ENCODE measurements at regions not wholly inside any gene's neighbourhood (a gene's known extent, or its start where the extent isn't known, plus 50 kb on each side); places are given as distances from the start of the nearest gene placed in this dataset.

- H3K36me3 Mint-ChIP-seq (ENCODE audit: low read depth) = no peaks in the 10 kb centered on the region
- H3K27ac Mint-ChIP-seq = no peak overlapping the region
- intact Hi-C loops (cut with micrococcal nuclease) = no loop called here
- no peaks in the 10 kb centered on the region for H3K4me1 Mint-ChIP-seq (ENCODE audit: low read depth)
- peaks cover 21% of the 10 kb centered on the region for H3K9me3 Mint-ChIP-seq
- no peak for DNase-seq (ENCODE audit: low spot score)
- H3K27me3 Mint-ChIP-seq (ENCODE audit: low read depth) = no peaks in the 10 kb centered on the region
- no peak overlapping the region for H3K4me3 Mint-ChIP-seq (ENCODE audit: low read depth)
Measured at GRCh38 chr3:25151281-25151902, 276.7 kb upstream of the RARB start.

GRCh38 chr3:25151903-25152295 lies 276.2 kb upstream of the RARB start:
- Mint-ChIP-seq H3K27me3 (ENCODE audit: low read depth) (no peaks in the 10 kb centered on the region), H3K9me3 (peaks cover 21% of the 10 kb centered on the region), H3K4me3 (ENCODE audit: low read depth) (no peak overlapping the region), H3K36me3 (ENCODE audit: low read depth) (no peaks in the 10 kb centered on the region), H3K27ac (no peak overlapping the region), H3K4me1 (ENCODE audit: low read depth) (no peaks in the 10 kb centered on the region)
- intact Hi-C loops (cut with micrococcal nuclease) = no loop called here
- DNase-seq (ENCODE audit: low spot score) = no peak

GRCh38 chr3:25153136-25153535 lies 274.9 kb upstream of the RARB start:
- no peaks in the 10 kb centered on the region for H3K4me1 Mint-ChIP-seq (ENCODE audit: low read depth)
- H3K4me3 Mint-ChIP-seq (ENCODE audit: low read depth) = no peak overlapping the region
- intact Hi-C loops (cut with micrococcal nuclease) = no loop called here
- no peaks in the 10 kb centered on the region for H3K36me3 Mint-ChIP-seq (ENCODE audit: low read depth)
- no peak for DNase-seq (ENCODE audit: low spot score)
- no peak overlapping the region for H3K27ac Mint-ChIP-seq
- H3K9me3 Mint-ChIP-seq = peaks cover 13% of the 10 kb centered on the region
- no peaks in the 10 kb centered on the region for H3K27me3 Mint-ChIP-seq (ENCODE audit: low read depth)

- H3K36me3 Mint-ChIP-seq (ENCODE audit: low read depth) = no peaks in the 10 kb centered on the region
- DNase-seq (ENCODE audit: low spot score) = no peak
- H3K9me3 Mint-ChIP-seq = peaks cover 8% of the 10 kb centered on the region
- intact Hi-C loops (cut with micrococcal nuclease) = no loop called here
- H3K27me3 Mint-ChIP-seq (ENCODE audit: low read depth) = no peaks in the 10 kb centered on the region
- H3K27ac Mint-ChIP-seq = no peak overlapping the region
- no peak overlapping the region for H3K4me3 Mint-ChIP-seq (ENCODE audit: low read depth)
- H3K4me1 Mint-ChIP-seq (ENCODE audit: low read depth) = no peaks in the 10 kb centered on the region
Measured at GRCh38 chr3:25153561-25153960, 274.5 kb upstream of the RARB start.

- Mint-ChIP-seq H3K9me3 (peaks cover 8% of the 10 kb centered on the region), H3K27me3 (ENCODE audit: low read depth) (no peaks in the 10 kb centered on the region), H3K4me1 (ENCODE audit: low read depth) (no peaks in the 10 kb centered on the region), H3K27ac (no peak overlapping the region), H3K36me3 (ENCODE audit: low read depth) (no peaks in the 10 kb centered on the region), H3K4me3 (ENCODE audit: low read depth) (no peak overlapping the region)
- no peak for DNase-seq (ENCODE audit: low spot score)
- intact Hi-C loops (cut with micrococcal nuclease) = no loop called here
Measured at GRCh38 chr3:25155652-25156471, 272.2 kb upstream of the RARB start.

- no peak for DNase-seq (ENCODE audit: low spot score)
- no peaks in the 10 kb centered on the region for H3K27me3 Mint-ChIP-seq (ENCODE audit: low read depth)
- no peak overlapping the region for H3K27ac Mint-ChIP-seq
- H3K9me3 Mint-ChIP-seq = peaks cover 12% of the 10 kb centered on the region
- no peaks in the 10 kb centered on the region for H3K4me1 Mint-ChIP-seq (ENCODE audit: low read depth)
- no peaks in the 10 kb centered on the region for H3K36me3 Mint-ChIP-seq (ENCODE audit: low read depth)
- no peak overlapping the region for H3K4me3 Mint-ChIP-seq (ENCODE audit: low read depth)
- intact Hi-C loops (cut with micrococcal nuclease) = no loop called here
Measured at GRCh38 chr3:25156626-25157025, 271.4 kb upstream of the RARB start.

- H3K27me3 Mint-ChIP-seq (ENCODE audit: low read depth) = no peaks in the 10 kb centered on the region
- H3K27ac Mint-ChIP-seq = no peak overlapping the region
- H3K4me1 Mint-ChIP-seq (ENCODE audit: low read depth) = no peaks in the 10 kb centered on the region
- intact Hi-C loops (cut with micrococcal nuclease) = no loop called here
- no peaks in the 10 kb centered on the region for H3K36me3 Mint-ChIP-seq (ENCODE audit: low read depth)
- no peak overlapping the region for H3K4me3 Mint-ChIP-seq (ENCODE audit: low read depth)
- H3K9me3 Mint-ChIP-seq = peaks cover 9% of the 10 kb centered on the region
- no peak for DNase-seq (ENCODE audit: low spot score)
Measured at GRCh38 chr3:25165306-25165705, 262.8 kb upstream of the RARB start.

GRCh38 chr3:25166016-25166415 lies 262.0 kb upstream of the RARB start:
- H3K4me3 Mint-ChIP-seq (ENCODE audit: low read depth) = no peak overlapping the region
- H3K36me3 Mint-ChIP-seq (ENCODE audit: low read depth) = no peaks in the 10 kb centered on the region
- intact Hi-C loops (cut with micrococcal nuclease) = no loop called here
- no peak overlapping the region for H3K27ac Mint-ChIP-seq
- H3K27me3 Mint-ChIP-seq (ENCODE audit: low read depth) = no peaks in the 10 kb centered on the region
- peaks cover 9% of the 10 kb centered on the region for H3K9me3 Mint-ChIP-seq
- H3K4me1 Mint-ChIP-seq (ENCODE audit: low read depth) = no peaks in the 10 kb centered on the region
- DNase-seq (ENCODE audit: low spot score) = no peak

- Mint-ChIP-seq H3K4me1 (ENCODE audit: low read depth) (no peaks in the 10 kb centered on the region), H3K9me3 (peaks cover 8% of the 10 kb centered on the region), H3K27ac (no peak overlapping the region), H3K4me3 (ENCODE audit: low read depth) (no peak overlapping the region), H3K27me3 (ENCODE audit: low read depth) (no peaks in the 10 kb centered on the region), H3K36me3 (ENCODE audit: low read depth) (no peaks in the 10 kb centered on the region)
- no peak for DNase-seq (ENCODE audit: low spot score)
- intact Hi-C loops (cut with micrococcal nuclease) = no loop called here
Measured at GRCh38 chr3:25169151-25169550, 258.9 kb upstream of the RARB start.

GRCh38 chr3:25170021-25170420 lies 258.0 kb upstream of the RARB start:
- Mint-ChIP-seq H3K27ac (no peak overlapping the region), H3K9me3 (peaks cover 8% of the 10 kb centered on the region), H3K27me3 (ENCODE audit: low read depth) (no peaks in the 10 kb centered on the region), H3K36me3 (ENCODE audit: low read depth) (no peaks in the 10 kb centered on the region), H3K4me1 (ENCODE audit: low read depth) (no peaks in the 10 kb centered on the region), H3K4me3 (ENCODE audit: low read depth) (no peak overlapping the region)
- intact Hi-C loops (cut with micrococcal nuclease) = no loop called here
- no peak for DNase-seq (ENCODE audit: low spot score)

- Mint-ChIP-seq H3K27me3 (ENCODE audit: low read depth) (no peaks in the 10 kb centered on the region), H3K4me1 (ENCODE audit: low read depth) (no peaks in the 10 kb centered on the region), H3K4me3 (ENCODE audit: low read depth) (no peak overlapping the region), H3K36me3 (ENCODE audit: low read depth) (no peaks in the 10 kb centered on the region), H3K27ac (no peak overlapping the region), H3K9me3 (peaks cover 8% of the 10 kb centered on the region)
- DNase-seq (ENCODE audit: low spot score) = no peak
- intact Hi-C loops (cut with micrococcal nuclease) = no loop called here
Measured at GRCh38 chr3:25171118-25171807, 256.8 kb upstream of the RARB start.

GRCh38 chr3:25171897-25172296 lies 256.2 kb upstream of the RARB start:
- DNase-seq (ENCODE audit: low spot score) = no peak
- Mint-ChIP-seq H3K27ac (no peak overlapping the region), H3K4me3 (ENCODE audit: low read depth) (no peak overlapping the region), H3K27me3 (ENCODE audit: low read depth) (no peaks in the 10 kb centered on the region), H3K4me1 (ENCODE audit: low read depth) (no peaks in the 10 kb centered on the region), H3K9me3 (peaks cover 8% of the 10 kb centered on the region), H3K36me3 (ENCODE audit: low read depth) (no peaks in the 10 kb centered on the region)
- intact Hi-C loops (cut with micrococcal nuclease) = no loop called here

- Mint-ChIP-seq H3K4me3 (ENCODE audit: low read depth) (no peak overlapping the region), H3K36me3 (ENCODE audit: low read depth) (no peaks in the 10 kb centered on the region), H3K27me3 (ENCODE audit: low read depth) (no peaks in the 10 kb centered on the region), H3K4me1 (ENCODE audit: low read depth) (no peaks in the 10 kb centered on the region), H3K9me3 (peaks cover 5% of the 10 kb centered on the region), H3K27ac (no peak overlapping the region)
- intact Hi-C loops (cut with micrococcal nuclease) = no loop called here
- DNase-seq (ENCODE audit: low spot score) = no peak
Measured at GRCh38 chr3:25173606-25174005, 254.5 kb upstream of the RARB start.

Measured in activated T-helper 2 cell treated with anti-CD3 and anti-CD28 coated beads, Interferon-gamma antibody, Interleukin-2, Interleukin-4, amounts not matched to agents 10 μg/mL and 5 μg/mL and 100 μg/mL, durations not matched to agents 14 hours and 24 hours and 36 hours (primary cell).